Small intestine (tissue), 7 donors: ENCODE measurements at regions not wholly inside any gene's neighbourhood (a gene's known extent, or its start where the extent isn't known, plus 50 kb on each side); places are given as distances from the start of the nearest gene placed in this dataset.

ENCODE experiments used
- DNase-seq, 2 donors: peaks; one replicate each; pipeline versions ENCODE4 v3.0.0 to v3.0.0-alpha.2; 2013
- FAIRE-seq: peaks from 2 replicates; lab custom pipeline; 2012; peaks lifted over from hg19 to GRCh38; lab: Jason Lieb, UNC
- H3K27ac ChIP-seq, 3 donors: one replicate each; pipeline ENCODE4 v1.5.1; 2013; ENCODE audit warnings: low read length in 2 of 3, mild to moderate bottlenecking in 2 of 3, control low read depth in 1 of 3, inconsistent platforms in 1 of 3, low read depth in 1 of 3, moderate library complexity in 1 of 3
- H3K27me3 ChIP-seq, 3 donors: one replicate each; pipeline ENCODE4 v1.6.1; 2013; ENCODE audit warnings: low read length in 3 of 3, inconsistent platforms in 1 of 3; ENCODE audit not compliant: control insufficient read depth in 3 of 3, insufficient read depth in 3 of 3
- H3K36me3 ChIP-seq, 3 donors: one replicate each; pipeline ENCODE4 v1.6.1; 2013; ENCODE audit warnings: low read length in 3 of 3, inconsistent platforms in 1 of 3, low read depth in 1 of 3, mild to moderate bottlenecking in 1 of 3, moderate library complexity in 1 of 3; ENCODE audit not compliant: control insufficient read depth in 3 of 3, insufficient read depth in 2 of 3
- H3K4me1 ChIP-seq, 3 donors: one replicate each; pipeline ENCODE4 v1.6.1; 2013; ENCODE audit warnings: low read length in 2 of 3, inconsistent platforms in 1 of 3, low read depth in 1 of 3, mild to moderate bottlenecking in 1 of 3, moderate library complexity in 1 of 3; ENCODE audit not compliant: control insufficient read depth in 3 of 3, insufficient read depth in 2 of 3
- H3K4me3 ChIP-seq, 3 donors: one replicate each; pipeline ENCODE4 v1.5.1; 2013; ENCODE audit warnings: low read length in 3 of 3, control low read depth in 1 of 3, inconsistent platforms in 1 of 3, low read depth in 1 of 3, mild to moderate bottlenecking in 1 of 3, moderate library complexity in 1 of 3
- H3K9me3 ChIP-seq, 2 donors: one replicate each; pipeline ENCODE4 v1.6.1; 2013; ENCODE audit warnings: low read depth in 1 of 2, low read length in 1 of 2; ENCODE audit not compliant: control insufficient read depth in 2 of 2, insufficient read depth in 1 of 2
- WGBS, 3 donors: extraction: QIAGEN DNeasy Blood & Tissue Kit; methylation state at CpG; one replicate each; pipeline ENCODE4 v1.1.7; 2013; 5-methylcytosine and 5-hydroxymethylcytosine counted together
- donor health status: healthy with polysubstance abuse.
- donor health status: control.
- donor health status: control.
- donor health status: Bipolar disorder and iron deficiency.
- donor health status: healthy.

DNA sequence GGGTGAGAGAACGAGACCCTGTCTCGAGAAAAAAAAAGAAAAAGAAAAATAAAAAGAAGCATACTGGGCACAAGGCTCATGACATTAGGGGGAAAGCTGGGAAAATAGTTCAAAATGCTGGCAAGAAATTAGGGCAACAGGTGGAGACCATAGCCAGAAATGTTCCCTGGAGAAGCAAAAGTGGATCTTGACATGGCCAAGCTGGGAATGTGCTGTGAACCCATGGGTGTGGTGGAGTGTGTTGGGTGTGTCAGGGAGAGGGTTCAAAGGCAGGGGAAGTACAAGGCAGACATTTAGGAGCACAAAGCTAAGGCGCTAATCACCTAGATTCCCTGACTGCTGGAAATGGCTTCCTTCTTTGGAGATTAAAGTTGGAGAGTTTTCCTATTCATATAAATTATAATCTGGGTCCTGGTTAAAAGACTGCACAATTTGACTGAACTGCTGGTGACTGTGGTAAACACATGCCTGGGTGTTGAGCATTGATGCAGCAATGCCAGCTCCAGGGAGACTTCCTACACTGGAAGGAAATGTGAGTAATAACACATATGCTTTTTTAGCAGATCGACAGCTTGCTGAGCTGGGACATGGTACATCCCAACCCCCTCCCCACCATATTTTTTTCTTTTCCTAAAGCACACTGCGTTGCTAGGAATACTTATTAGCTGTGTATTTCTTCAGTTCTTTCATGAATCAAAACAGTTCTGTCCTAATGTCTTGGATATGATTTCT is 70.1 kb upstream of the ARHGAP21 start:
- 82 to 93% (median 87%) methylated on average over 5 of the region's 5 CpGs for WGBS, 3 donors
- no peak for FAIRE-seq

DNA sequence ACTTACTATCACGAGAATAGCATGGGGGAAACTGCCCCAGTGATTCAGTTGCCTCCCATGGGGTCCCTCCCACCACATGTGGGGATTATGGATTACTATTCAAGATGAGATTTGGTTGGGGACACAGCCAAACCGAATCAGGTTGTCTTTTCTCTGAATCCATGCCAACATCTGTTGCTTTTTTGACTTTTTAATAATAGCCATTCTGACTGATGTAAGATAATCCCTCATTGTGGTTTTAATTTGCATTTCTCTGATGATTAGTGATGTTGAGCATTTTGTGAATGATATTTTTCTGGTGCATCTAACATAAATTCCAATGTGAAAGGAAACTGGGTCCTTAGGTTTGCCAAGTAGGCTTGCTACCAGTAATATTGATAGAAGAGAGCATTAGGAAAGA is 69.0 kb upstream of the ARHGAP21 start:
- DNase-seq, result no peak
- Histone ChIP-seq H3K4me1 (no peaks in the 10 kb centered on the region), H3K9me3 (no peaks in the 10 kb centered on the region), H3K36me3 (no peaks in the 10 kb centered on the region), H3K4me3 (no peak overlapping the region), H3K27ac (no peak overlapping the region), H3K27me3 (no peaks in the 10 kb centered on the region)
- FAIRE-seq, result no peak
- WGBS, 3 donors, result 77 to 84% (median 82%) methylated on average over 2 of the region's 2 CpGs

More for the DNA sequence above, 70.1 kb upstream of the ARHGAP21 start:
- no peak overlapping the region for H3K4me3 ChIP-seq
- H3K27me3 ChIP-seq, result no peaks in the 10 kb centered on the region
- DNase-seq, result peak in 1 of 2 donors; percentile 47
- H3K4me1 ChIP-seq, result no peaks in the 10 kb centered on the region
- no peaks in the 10 kb centered on the region for H3K9me3 ChIP-seq
- H3K36me3 ChIP-seq, result no peaks in the 10 kb centered on the region
- H3K27ac ChIP-seq, result no peak overlapping the region

DNA sequence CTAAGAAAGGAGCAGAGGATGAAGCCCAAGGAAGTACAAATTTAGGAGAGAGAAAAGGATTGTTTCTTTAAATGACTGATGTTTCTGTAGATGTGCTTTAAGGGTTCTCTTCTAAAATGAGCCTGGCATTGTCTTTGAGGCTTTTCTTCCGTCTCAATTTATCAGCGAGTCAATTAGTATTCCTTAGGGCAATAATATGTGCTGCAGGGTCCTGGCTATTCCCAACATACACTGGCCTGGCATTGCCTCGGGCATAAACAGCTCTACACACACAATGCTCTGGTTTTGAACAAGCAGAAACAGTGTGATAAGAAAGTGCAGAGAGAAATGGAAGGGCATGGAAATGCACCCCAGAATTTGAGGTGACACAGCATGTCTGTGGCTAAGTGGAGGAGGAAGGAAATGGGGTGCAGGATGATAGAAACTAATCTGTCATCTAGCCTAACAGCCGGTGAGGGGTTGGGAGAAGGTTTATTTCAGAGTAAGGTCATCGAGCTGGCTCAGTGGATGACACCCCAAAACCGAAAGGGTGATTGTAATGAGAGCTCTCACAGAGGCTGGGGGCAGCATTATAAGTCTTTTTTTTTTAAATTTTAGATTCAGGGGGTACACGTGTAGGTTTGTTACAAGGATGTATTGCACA is 67.5 kb upstream of the ARHGAP21 start:
- DNase-seq, result no peak
- no peaks in the 10 kb centered on the region for H3K36me3 ChIP-seq
- no peaks in the 10 kb centered on the region for H3K9me3 ChIP-seq
- no peaks in the 10 kb centered on the region for H3K27me3 ChIP-seq
- FAIRE-seq, result no peak
- H3K4me1 ChIP-seq, result no peaks in the 10 kb centered on the region
- peak overlapping the region in 1 of 3 donors; percentile 7 for H3K27ac ChIP-seq
- H3K4me3 ChIP-seq, result no peak overlapping the region
- WGBS, 3 donors, result 71 to 86% (median 74%) methylated on average over 7 of the region's 7 CpGs

DNA sequence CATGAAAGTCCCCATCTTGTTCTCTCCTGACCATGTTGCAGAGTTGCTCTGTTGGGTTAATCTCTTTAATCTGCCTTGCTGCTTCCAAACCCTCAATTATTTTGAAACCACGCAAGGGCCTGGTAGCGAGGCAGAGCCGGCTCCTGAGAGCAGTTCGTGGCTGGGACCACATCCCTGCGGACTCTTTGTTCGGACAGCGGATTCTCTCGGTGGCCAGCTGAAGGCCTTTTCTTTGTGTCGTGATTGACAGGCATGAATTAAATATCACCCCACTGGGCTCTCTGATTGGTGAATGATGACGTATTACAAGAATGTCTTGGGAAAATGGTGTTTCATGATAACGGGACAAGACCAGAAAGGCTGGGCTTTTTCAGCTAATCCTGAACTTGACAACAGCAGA is 66.9 kb upstream of the ARHGAP21 start:
- FAIRE-seq (no peak), DNase-seq (no peak)
- WGBS, 3 donors, result 91 to 93% (median 91%) methylated on average over 11 of the region's 11 CpGs
- no peaks in the 10 kb centered on the region for H3K4me1 ChIP-seq
- no peaks in the 10 kb centered on the region for H3K9me3 ChIP-seq
- H3K27me3 ChIP-seq, result no peaks in the 10 kb centered on the region
- peak overlapping the region in 1 of 3 donors; percentile 7 for H3K27ac ChIP-seq
- no peaks in the 10 kb centered on the region for H3K36me3 ChIP-seq
- no peak overlapping the region for H3K4me3 ChIP-seq

DNA sequence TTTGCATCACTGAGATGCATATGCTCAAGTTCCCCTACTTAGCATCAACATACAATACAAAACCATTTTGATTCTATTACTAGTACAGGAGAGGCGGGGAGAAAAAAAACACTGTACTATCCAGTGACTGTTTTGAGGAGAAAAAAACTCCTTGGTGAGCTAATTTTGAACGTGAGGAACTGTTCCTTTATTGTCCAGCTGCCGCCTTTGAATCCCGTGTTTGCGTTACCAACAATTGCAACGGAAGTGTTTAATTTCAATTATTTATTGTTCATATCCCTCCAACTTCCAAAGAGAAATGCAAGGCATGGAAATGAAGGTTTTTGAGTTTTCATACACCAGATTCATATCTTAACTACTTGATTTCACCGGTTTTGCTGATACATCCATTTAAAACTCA is 66.4 kb upstream of the ARHGAP21 start:
- Histone ChIP-seq H3K9me3 (no peaks in the 10 kb centered on the region), H3K4me1 (no peaks in the 10 kb centered on the region), H3K36me3 (no peaks in the 10 kb centered on the region), H3K27ac (no peak overlapping the region), H3K4me3 (no peak overlapping the region), H3K27me3 (no peaks in the 10 kb centered on the region)
- DNase-seq (no peak), FAIRE-seq (no peak)
- 72 to 83% (median 74%) methylated on average over 7 of the region's 7 CpGs for WGBS, 3 donors

DNA sequence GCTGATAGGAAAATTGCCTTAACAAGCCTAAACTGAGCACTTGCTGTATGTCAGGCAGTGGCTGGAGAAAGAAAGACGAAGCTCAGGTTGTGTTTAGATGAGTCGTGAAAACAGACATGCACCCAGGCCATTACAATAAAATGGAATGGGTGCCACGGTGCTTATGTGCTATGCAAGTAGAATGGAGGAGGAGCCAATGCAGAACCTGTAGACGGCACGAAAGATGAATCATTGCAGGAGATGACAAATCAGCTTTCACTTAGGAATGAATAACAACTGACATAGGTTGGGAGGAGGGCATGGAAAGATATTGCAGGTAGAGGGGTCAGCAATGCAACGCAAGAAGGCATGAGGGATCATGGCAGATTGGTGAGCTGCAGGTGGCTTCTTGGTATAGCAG is 61.2 kb upstream of the ARHGAP21 start:
- Histone ChIP-seq H3K27ac (no peak overlapping the region), H3K9me3 (no peaks in the 10 kb centered on the region), H3K4me1 (no peaks in the 10 kb centered on the region), H3K4me3 (no peak overlapping the region), H3K36me3 (no peaks in the 10 kb centered on the region), H3K27me3 (no peaks in the 10 kb centered on the region)
- 83 to 87% (median 87%) methylated on average over 6 of the region's 6 CpGs for whole genome bisulfite sequencing, 3 donors
- DNase-seq (no peak), FAIRE-seq (no peak)

DNA sequence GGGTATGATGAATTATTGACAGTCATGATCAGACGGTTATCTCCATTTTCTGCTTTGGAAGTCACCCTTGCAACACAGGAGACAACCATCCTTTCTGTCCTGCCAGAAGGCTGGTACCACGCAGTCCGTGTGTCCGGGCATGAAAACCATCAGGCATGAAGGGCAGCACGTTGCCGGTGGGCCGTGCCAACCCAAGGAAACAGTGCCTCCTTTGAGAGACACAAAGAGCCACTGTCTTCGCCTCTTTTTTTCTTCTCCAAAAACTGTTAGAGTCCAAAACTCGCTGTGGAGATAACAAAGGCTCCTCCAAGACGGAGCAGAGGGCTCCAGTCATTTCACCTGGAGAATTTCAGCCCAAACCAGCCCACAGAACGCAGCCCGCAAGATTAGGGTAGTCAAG is 60.4 kb upstream of the ARHGAP21 start:
- DNase-seq (no peak), FAIRE-seq (no peak)
- H3K9me3 ChIP-seq, result no peaks in the 10 kb centered on the region
- no peaks in the 10 kb centered on the region for H3K27me3 ChIP-seq
- 83 to 89% (median 87%) methylated on average over 12 of the region's 12 CpGs for WGBS, 3 donors
- no peak overlapping the region for H3K4me3 ChIP-seq
- H3K36me3 ChIP-seq, result no peaks in the 10 kb centered on the region
- H3K4me1 ChIP-seq, result no peaks in the 10 kb centered on the region
- no peak overlapping the region for H3K27ac ChIP-seq

DNA sequence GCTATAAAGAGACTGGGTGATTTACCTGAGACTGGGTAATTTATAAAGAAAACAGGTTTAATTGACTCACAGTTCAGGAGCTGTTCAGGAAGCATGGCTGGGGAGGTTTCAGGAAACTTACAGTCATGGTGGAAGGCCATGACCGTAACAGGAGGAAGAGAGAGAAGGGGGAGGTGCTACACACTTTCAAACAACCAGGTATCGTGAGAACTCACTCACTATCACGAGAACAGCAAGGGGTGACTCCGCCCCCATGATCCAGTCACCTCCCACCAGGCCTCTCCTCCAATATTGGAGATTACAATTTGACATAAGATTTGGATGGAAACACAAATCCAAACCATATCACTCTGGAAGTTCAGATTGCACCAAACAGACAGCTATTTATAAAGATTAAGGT is 59.8 kb upstream of the ARHGAP21 start:
- no peak for FAIRE-seq
- Histone ChIP-seq H3K27ac (no peak overlapping the region), H3K27me3 (no peaks in the 10 kb centered on the region), H3K9me3 (no peaks in the 10 kb centered on the region), H3K4me1 (no peaks in the 10 kb centered on the region), H3K4me3 (no peak overlapping the region), H3K36me3 (no peaks in the 10 kb centered on the region)
- DNase-seq, result no peak
- 90 to 96% (median 92%) methylated on average over 4 of the region's 4 CpGs for WGBS, 3 donors
